GM12892 (cell line): ENCODE measurements at regions not wholly inside any gene's neighbourhood (a gene's known extent, or its start where the extent isn't known, plus 50 kb on each side); places are given as distances from the start of the nearest gene placed in this dataset.

Experiments used
- POLR2A ChIP-seq: IDR thresholded peaks from 2 replicates; pipeline ENCODE4 v1.6.1; 2011; ENCODE audit warnings: low read depth, low read length, control low read depth
- TAF1 ChIP-seq: IDR thresholded peaks from 2 replicates; pipeline ENCODE4 v1.6.1; 2011; ENCODE audit warnings: low read depth, mild to moderate bottlenecking, control low read depth, low read length, borderline replicate concordance

DNA sequence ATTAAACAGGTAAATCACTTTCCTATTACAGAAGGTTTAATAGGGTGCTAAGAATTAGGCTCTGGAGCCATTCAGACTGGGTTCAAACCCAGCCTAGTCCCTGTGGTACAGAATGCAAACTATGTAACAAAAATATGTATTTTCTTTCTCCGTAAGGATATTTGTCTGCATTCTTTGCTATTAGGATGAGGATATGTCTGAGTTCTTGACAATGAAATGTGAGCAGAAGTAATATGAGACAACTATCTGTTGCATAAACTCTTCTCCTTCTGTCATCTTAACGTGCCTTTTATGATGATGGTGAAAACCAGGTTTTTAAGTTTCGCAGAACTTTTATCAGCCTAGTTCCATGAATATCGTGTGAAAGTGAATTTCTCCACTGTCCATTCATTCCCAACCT is 1129.1 kb upstream of the ZEB2 start:
- TF ChIP-seq TAF1 = no peak
- TF ChIP-seq POLR2A = no peak
